GM13977 (cell line): ENCODE measurements at regions not wholly inside any gene's neighbourhood (a gene's known extent, or its start where the extent isn't known, plus 50 kb on each side); places are given as distances from the start of the nearest gene placed in this dataset.

Experiments
- DNase-seq: peaks from one replicate; pipeline ENCODE4 v3.0.0; 2012; ENCODE audit warnings: low spot score
- in situ Hi-C: fragments of 300-500 bp; cut with MboI; formaldehyde crosslinking; loops from one replicate; pipeline ENCODE4 v1.12.0; 2022; ENCODE audit warnings: low sequenced_read_pairs, low pct_unique_long_range_greater_than_20kb, mixed read lengths, inconsistent platforms; ENCODE audit not compliant: unreplicated experiment
- TF ChIP-seq, protein P1 (sequence below): IDR thresholded peaks from 2 replicates; pipeline ENCODE4 v1.5.1; 2012; ENCODE audit warnings: mild to moderate bottlenecking, control low read depth; ENCODE audit not compliant: insufficient read depth; ENCODE audit errors: extremely low read depth, missing control alignments

DNA sequence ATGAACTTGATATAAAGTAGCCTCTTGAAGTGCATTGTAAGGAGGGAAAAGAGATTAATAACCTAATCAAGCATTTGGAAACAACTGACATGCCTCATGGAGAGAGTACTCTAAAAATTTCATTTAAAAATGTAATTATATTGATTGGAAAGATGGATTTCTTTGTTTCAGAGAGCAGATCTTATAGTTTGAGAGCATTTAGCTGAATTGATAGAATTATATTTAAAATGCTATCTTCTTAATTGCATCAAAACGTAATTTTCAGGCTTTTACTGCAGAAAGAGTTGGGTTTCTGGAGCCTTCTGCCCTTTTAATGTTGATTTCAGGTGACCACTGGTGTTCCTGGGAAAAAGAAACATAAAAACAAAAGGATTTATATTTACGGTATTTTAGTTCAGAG, 130.6 kb downstream of the EDN3 start:
- TF ChIP-seq, protein P1, sequence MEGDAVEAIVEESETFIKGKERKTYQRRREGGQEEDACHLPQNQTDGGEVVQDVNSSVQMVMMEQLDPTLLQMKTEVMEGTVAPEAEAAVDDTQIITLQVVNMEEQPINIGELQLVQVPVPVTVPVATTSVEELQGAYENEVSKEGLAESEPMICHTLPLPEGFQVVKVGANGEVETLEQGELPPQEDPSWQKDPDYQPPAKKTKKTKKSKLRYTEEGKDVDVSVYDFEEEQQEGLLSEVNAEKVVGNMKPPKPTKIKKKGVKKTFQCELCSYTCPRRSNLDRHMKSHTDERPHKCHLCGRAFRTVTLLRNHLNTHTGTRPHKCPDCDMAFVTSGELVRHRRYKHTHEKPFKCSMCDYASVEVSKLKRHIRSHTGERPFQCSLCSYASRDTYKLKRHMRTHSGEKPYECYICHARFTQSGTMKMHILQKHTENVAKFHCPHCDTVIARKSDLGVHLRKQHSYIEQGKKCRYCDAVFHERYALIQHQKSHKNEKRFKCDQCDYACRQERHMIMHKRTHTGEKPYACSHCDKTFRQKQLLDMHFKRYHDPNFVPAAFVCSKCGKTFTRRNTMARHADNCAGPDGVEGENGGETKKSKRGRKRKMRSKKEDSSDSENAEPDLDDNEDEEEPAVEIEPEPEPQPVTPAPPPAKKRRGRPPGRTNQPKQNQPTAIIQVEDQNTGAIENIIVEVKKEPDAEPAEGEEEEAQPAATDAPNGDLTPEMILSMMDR, result no peak
- DNase-seq, result no peak
- in situ Hi-C loops, result no loop called here

DNA sequence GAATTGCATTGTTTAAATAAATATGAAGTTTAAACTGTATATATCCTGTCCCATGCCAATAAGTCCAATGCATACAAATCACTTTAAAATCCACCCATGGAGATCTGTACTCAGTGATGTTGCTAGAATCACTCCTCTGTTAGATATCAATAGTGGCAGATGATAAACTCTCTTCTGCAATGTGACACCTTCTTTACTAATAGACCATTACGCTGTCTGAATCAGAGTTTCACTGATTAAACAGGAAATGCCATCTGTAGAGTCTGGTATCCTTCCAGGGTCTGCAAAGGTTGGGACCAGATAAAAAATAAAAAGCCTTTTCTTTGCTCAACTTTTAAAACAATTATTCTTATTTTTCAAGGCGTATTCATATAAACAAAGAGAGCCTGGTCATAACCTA, 134.5 kb downstream of the EDN3 start:
- in situ Hi-C loops, result no loop called here
- DNase-seq, result no peak
- TF ChIP-seq, protein P1, result no peak

- DNase-seq, result no peak
Measured at GRCh38 chr20:59435518-59435917, 135.1 kb downstream of the EDN3 start.

DNA sequence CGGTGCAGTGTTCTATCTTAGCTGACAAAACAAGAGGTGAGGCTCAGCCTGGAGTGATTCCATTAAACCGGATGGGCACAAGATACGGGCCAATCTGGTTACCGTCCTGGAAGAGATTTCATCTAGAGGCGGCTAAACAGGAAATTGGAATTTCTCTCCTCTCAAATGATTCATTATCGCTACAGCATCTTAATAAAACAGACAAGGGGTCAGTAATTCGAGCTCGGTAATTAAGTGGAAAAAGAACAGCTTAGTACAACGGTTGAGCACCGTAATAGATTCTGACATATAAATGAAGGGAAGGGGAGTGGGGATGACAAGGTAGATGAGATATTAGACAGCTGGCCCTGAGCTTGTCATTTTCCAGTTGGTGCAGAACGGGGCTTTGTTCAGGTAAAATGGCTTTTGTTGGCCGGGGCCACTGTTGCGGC, 137.2 kb downstream of the EDN3 start:
- no peak for DNase-seq
- TF ChIP-seq, protein P1, result no peak
- in situ Hi-C loops, result no loop called here

More at GRCh38 chr20:59435518-59435917, 135.1 kb downstream of the EDN3 start:
- TF ChIP-seq, protein P1, result no peak
- in situ Hi-C loops, result no loop called here

DNA sequence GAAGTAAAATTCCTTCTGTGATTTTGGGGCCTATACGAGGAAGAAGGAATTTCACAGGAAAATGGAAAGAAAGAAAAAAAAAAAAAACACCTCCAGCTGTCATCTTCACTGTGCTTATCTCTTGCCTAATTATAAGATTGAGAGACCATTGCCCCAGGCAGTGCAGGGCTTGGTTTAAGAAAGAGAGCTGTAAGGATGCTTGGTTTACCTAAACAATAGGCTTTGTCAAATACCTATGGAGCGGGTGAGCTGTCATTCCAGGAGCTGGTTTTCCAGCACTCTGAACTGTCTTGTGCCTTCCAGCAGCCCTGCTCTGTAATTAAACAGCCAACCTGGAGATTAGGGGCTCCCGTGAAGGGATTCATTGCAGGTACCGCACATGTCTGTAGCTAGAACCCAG, 137.8 kb downstream of the EDN3 start:
- DNase-seq, result no peak
- TF ChIP-seq, protein P1, result no peak
- in situ Hi-C loops, result no loop called here

- in situ Hi-C loops, result no loop called here
- TF ChIP-seq, protein P1, result no peak
- DNase-seq, result no peak
Measured at GRCh38 chr20:59439243-59439642, 138.8 kb downstream of the EDN3 start.

GRCh38 chr20:59441306-59441705, 140.9 kb downstream of the EDN3 start:
- DNase-seq, result no peak
- TF ChIP-seq, protein P1, result no peak
- in situ Hi-C loops, result no loop called here
